D341Med (cell line): ENCODE measurements at regions not wholly inside any gene's neighbourhood (a gene's known extent, or its start where the extent isn't known, plus 50 kb on each side); places are given as distances from the start of the nearest gene placed in this dataset.
"Not testable (repeated sequence)": the region's sequence is repeated elsewhere in the genome, so short reads cannot be mapped to it uniquely, and the experiment has no call there.

ENCODE experiments used
- DNase-seq: peaks from one replicate; pipeline ENCODE4 v3.0.0; 2012; ENCODE audit warnings: low spot score

GRCh38 chr6:159440911-159441703, 251.9 kb downstream of the SOD2 start:
- DNase-seq = no peak

DNA sequence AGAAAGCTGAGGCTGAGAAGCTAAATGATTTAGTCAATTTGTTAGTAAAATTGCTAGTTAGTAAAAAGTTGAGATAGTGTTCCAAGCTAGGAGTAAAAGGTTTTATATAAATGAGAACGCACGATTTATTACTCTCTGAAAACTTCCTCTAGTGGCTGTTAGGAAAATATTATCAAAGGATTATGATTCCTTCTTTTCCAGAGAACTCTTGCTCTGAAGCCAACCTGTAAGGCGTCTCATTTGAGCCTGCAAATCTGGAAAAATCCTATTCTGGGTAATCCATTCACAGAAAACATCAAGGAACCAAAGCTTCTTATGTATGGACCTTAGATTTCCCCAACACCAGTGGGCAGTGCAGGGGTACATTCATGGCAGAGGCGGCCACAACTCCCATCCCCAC, 252.7 kb downstream of the SOD2 start:
- DNase-seq = no peak

DNA sequence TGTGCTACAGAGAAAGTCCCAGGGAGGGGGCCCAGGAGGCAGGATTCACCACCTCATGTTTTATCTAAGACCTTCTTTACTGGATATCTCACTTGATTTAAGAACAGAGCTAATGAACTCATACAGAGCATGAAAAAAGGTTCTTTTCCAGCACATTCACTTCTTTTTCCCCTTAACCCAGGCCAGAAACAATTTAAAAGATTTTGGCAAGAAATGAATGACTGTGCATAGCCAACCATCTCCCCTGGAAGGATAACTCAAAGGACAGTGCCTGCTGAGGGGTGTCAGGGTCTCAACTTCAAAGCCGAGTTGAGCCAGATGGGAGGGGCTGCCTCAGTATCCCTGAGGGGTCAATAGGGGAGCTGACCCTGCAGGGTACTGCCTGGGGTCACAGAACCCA, 253.4 kb downstream of the SOD2 start:
- DNase-seq = no peak

DNA sequence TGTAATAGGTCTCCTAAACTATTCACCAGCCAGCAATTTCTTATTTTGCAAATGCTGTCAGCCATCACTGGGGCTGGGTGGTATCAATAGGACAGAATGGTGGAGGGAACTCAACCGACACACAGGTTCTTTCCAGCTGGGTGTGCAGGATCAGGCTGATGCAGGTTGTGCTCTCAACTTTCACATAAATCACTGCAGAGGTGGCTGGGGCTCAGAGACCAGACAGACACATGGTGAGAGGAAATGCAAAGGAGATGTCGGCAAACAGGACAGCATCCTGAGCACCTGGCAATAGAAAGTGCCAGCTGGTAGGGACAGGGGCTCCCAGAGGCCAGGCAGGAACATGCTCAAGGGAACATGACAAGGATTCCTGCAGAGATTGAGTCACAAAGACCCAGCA, 254.9 kb downstream of the SOD2 start:
- no peak for DNase-seq

DNA sequence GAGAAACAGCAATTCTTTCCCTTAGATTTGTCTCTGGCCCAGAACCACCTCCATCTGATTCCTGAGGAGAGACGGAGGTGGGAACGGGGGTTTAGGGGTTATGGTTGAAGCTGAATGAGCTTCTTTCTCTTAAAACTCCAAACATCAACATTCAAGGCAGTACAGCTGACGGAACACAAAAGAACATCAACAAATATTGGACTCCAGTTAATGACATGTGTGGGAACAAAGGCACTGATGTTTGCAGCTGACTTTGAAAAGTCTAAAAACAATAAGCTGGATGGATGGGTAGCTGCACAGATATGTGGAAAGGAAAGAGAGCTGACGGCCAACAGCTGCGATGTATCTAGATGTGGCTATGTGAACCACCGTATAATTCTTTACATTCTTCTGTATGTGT, 256.5 kb downstream of the SOD2 start:
- no peak for DNase-seq

- DNase-seq = no peak
Observed at GRCh38 chr6:159435701-159436100, 257.3 kb downstream of the SOD2 start.

DNA sequence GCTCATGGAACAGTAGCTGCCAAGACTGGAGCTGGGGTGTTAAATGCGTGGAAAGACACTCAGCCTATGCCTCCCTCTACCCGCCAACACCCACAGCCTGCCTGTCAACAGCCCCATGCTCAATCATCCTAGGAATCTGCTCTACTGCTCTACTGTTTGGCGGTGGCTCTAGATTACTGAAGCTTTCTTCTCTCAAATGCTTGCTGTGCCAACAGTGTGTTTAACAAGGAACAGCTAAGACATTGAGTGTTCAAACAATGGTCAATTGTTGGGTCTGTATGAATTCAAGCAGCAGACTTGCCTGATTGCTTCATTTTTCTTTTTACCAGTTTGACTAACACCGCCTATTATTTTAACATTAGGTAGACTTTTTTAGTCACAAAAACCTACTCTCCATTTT, 258.6 kb downstream of the SOD2 start:
- no peak for DNase-seq

DNA sequence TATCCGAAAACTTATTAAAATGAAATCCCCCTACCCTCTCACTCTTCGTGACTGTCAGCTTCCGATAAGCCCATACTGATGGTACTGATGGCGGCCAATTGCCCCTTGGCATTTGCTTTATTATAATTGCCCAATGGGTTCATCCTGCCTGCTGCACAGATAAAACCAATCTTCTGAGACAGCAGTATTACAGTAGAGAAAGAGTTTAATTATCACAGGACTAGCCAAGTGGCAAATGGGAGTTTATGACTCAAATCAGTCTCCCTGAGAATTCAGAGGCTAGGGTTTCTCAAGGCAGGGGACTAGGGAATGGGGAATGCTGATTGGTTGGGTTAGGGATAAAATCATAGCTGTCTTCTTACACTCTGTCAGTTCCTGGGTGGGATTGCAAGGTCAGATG, 259.5 kb downstream of the SOD2 start:
- no peak for DNase-seq

- no peak for DNase-seq
Observed at GRCh38 chr6:159431750-159432149, 261.3 kb downstream of the SOD2 start.

DNA sequence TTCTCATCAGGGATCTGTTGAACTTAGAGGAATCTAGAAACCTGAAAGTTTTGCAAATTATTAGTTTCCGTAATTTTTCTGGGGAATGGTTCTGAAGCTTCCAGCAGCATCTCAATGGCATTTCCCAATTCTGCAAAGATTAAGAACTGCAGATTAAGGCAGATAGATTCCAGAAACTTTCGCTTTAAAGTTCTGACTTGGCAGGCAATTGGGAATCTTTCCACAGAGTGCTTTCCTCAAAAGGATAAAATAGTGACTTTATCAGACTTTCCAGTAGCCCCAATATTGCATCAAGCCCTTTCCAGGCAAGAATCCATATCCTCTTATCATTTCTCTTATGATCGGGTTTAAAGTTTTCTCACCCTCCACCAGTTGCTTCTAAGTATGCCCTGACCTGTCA, 261.1 kb downstream of the FNDC1 start:
- DNase-seq = no peak

DNA sequence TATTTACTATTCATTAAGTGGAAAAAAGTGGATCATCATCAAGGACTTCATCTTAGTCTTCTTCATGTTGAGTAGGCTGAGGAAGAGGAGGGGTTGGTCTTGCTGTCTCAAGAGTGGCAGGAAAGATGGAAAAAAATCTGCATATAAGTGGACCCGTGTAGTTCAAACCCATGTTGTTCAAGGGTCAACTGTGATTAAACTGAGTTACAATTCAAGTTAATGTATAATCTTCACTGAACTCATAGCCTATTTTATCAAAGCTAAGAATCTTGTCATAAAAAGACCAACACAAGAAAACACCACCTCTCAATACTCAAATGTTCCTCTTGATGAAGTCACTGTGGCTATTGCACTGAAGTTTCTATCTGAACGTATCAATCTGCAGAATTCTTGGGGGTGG, 260.2 kb downstream of the FNDC1 start:
- DNase-seq = no peak

GRCh38 chr6:159427771-159428170, 258.6 kb downstream of the FNDC1 start:
- no peak for DNase-seq

DNA sequence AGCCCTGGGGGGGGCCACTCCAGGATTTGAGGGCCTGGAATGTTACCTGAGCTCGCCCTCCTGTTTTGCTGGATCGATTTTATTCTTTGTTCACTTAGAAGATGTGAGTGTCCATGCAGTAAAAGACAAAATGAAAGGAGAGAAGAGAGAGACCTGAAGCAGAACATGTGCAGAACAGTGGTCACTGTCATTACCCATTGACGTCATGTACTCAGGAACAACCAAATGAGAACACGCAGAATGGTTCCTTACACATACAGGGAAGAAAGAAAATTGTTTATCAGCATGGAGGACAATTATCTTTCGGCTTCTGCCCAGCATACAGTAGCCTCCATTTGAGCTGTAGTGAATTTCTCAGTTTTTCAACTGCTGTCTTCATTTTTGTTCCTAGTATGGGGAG, 258.1 kb downstream of the FNDC1 start:
- DNase-seq = no peak

- no peak for DNase-seq
Observed at GRCh38 chr6:159425421-159425820, 256.2 kb downstream of the FNDC1 start.

DNA sequence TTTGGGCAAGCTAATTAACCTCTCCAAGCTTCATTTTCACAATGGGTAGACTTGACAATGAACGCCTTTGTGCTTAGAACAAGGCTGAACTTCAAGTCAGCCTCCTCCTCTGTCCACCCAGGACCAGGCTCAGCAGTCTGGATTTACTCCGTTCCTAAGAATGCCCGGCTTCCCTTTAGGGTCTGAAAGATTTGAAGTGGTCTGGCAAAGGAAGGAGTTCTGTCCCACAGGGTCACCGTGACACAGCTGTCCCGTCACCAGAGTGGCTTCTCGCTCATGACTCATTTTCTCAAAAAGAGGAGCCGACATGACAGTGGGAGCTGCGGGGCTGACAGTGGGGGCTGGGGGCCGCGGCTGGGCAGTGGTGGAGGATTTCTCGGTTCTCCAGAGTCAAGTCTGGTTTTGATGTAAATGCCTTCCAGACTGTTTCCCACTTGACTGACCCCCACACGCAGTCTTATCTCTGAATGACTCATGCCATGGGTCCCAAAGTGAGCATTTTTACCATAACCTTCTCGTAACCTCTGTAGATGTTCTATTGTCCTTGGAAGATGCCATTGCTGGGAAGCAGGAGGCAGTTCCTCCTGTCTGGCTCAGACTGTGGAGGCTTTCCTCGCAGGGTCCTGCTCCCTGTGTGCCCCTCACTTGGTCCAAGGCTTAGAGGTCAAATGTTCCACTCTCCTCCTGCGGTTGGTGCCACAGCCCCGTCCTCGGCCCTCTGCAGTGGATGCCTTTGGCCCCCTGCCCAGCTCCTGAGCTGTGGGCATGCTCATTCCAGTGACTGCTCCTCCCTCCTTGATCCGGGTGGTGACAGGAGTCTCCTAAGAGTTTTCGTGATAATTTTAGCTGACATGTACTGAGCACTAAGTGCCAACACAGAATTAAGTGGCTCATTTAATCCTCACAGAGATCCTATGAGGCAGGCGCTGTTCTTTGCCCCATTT, 253.1 kb downstream of the FNDC1 start:
- no peak for DNase-seq

DNA sequence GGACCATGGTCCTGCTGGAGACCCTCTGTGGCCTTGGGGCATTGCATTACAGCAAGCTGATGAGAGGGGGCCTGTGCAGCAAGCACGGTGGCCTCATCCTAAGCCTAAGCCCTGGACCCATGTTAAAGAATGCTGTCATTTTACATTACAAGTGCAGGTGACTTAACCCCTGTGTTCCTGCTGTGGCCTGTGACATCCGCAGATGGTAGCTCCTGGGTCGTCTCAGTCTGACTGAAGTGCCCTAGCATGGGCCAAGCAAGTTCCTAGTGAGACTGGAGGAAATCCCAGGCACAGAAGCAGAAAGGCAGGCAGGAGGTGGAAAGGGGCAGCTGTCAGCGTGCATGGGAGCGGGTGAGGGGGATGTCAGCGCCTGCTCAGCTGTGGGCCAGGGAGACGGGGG, 252.4 kb downstream of the FNDC1 start:
- no peak for DNase-seq

- no peak for DNase-seq
Observed at GRCh38 chr6:159418997-159419396, 249.8 kb downstream of the FNDC1 start.

- DNase-seq = no peak
Observed at GRCh38 chr6:159416891-159417560, 247.8 kb downstream of the FNDC1 start.

- DNase-seq = no peak
Observed at GRCh38 chr6:159415540-159415939, 246.3 kb downstream of the FNDC1 start.

GRCh38 chr6:159414711-159415110, 245.5 kb downstream of the FNDC1 start:
- no peak for DNase-seq

GRCh38 chr6:159407211-159407780, 238.1 kb downstream of the FNDC1 start:
- not testable (repeated sequence) for DNase-seq

GRCh38 chr6:159404296-159404695, 235.1 kb downstream of the FNDC1 start:
- no peak for DNase-seq
